ENCODE measurements at regions not wholly inside any gene's neighbourhood (a gene's known extent, or its start where the extent isn't known, plus 50 kb on each side); places are given as distances from the start of the nearest gene placed in this dataset.

- TF ChIP-seq, protein P1, sequence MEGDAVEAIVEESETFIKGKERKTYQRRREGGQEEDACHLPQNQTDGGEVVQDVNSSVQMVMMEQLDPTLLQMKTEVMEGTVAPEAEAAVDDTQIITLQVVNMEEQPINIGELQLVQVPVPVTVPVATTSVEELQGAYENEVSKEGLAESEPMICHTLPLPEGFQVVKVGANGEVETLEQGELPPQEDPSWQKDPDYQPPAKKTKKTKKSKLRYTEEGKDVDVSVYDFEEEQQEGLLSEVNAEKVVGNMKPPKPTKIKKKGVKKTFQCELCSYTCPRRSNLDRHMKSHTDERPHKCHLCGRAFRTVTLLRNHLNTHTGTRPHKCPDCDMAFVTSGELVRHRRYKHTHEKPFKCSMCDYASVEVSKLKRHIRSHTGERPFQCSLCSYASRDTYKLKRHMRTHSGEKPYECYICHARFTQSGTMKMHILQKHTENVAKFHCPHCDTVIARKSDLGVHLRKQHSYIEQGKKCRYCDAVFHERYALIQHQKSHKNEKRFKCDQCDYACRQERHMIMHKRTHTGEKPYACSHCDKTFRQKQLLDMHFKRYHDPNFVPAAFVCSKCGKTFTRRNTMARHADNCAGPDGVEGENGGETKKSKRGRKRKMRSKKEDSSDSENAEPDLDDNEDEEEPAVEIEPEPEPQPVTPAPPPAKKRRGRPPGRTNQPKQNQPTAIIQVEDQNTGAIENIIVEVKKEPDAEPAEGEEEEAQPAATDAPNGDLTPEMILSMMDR (conservative IDR thresholded peaks at IDR 0.05): no peak
- no peak for TF ChIP-seq ZFX (IDR thresholded peaks at IDR 0.05)
Measured at GRCh38 chr4:15145709-15146108, 143.4 kb downstream of the CPEB2 start.

All from C4-2B (cell line).